Urinary bladder (tissue), 3 donors: ENCODE measurements at regions not wholly inside any gene's neighbourhood (a gene's known extent, or its start where the extent isn't known, plus 50 kb on each side); places are given as distances from the start of the nearest gene placed in this dataset.

ENCODE experiments used
- DNase-seq: peaks from one replicate; pipeline ENCODE4 v3.0.0-alpha.2; 2015; ENCODE audit errors: extremely low spot score
- H3K27ac ChIP-seq: one replicate; pipeline ENCODE4 v1.5.1; 2013; ENCODE audit warnings: low read depth, mild to moderate bottlenecking, moderate library complexity
- H3K36me3 ChIP-seq: one replicate; pipeline ENCODE4 v1.6.1; 2013; ENCODE audit warnings: mild to moderate bottlenecking, moderate library complexity; ENCODE audit not compliant: insufficient read depth
- H3K4me1 ChIP-seq: one replicate; pipeline ENCODE4 v1.6.1; 2013; ENCODE audit warnings: mild to moderate bottlenecking, moderate library complexity; ENCODE audit not compliant: insufficient read depth
- H3K4me3 ChIP-seq: one replicate; pipeline ENCODE4 v1.5.1; 2013; ENCODE audit warnings: low read depth, low read length
- WGBS: extraction: QIAGEN DNeasy Blood & Tissue Kit; methylation state at CpG from one replicate; pipeline ENCODE4 v1.1.7; 2013; 5-methylcytosine and 5-hydroxymethylcytosine counted together
- donor health status: healthy with polysubstance abuse.
- donor health status: healthy.

DNA sequence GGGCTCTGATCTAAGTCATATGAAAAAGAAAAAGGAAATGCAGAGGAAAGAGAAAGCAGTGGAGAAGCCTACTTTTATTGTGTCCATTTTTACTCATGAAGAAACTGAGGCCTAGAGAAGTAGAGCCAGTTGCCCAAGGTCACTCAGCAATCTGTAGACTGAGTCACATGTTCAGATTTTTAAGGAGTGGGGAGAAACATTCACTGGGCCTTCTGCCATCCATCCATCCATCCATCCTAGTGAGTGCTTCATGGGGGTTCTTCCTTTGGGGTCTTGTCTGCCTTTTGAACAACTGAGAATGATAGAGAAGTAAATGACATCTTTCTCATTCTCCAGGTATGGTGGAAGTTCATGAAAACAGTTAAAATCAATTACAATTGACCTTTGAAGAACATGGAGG, 233.6 kb upstream of the SRRM4 start:
- no peak overlapping the region for H3K4me3 ChIP-seq

DNA sequence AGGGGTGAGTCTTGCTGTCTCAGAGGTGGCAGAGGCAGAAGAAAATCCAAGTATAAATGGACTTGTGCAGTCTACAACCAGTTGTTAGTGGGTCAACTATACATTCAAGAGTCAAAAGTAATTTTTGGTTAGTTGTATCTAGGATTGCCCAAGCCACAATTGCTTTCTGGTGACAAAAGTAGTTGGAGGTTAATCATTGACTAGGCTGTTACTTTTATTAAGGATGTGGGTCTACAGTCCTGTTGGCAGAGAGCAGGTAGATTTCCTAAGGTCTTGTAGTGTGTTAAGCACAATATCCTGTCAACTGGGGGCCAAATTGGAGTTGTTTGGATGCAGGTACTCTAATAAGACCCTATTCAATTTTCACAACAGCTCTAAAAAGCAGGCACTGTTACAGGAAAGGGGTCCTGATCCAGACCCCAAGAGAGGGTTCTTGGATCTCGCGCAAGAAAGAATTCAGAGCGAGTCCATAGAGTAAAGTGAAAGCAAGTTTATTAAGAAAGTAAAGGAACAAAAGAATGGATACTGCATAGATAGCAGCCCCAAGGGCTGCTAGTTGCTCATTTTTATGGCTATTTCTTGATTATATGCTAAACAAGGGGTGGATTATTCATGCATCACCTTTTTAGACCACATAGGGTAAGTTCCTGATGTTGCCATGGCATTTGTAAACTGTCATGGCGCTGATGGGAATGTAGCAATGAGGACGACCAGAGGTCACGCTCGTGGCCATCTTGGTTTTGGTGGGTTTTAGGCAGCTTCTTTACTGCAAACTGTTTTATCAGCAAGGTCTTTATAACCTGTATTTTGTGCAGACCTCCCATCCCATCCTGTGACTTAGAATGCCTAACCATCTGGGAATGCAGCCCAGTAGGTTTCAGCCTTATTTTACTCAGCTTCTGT, 232.6 kb upstream of the SRRM4 start:
- no peak for DNase-seq
- H3K36me3 ChIP-seq, result no peaks in the 10 kb centered on the region
- WGBS, result 90% methylated on average over 7 of the region's 7 CpGs
- H3K27ac ChIP-seq, result no peak overlapping the region
- no peak overlapping the region for H3K4me3 ChIP-seq
- H3K4me1 ChIP-seq, result no peaks in the 10 kb centered on the region

More for the DNA sequence above, 233.6 kb upstream of the SRRM4 start:
- Histone ChIP-seq H3K4me1 (no peaks in the 10 kb centered on the region), H3K36me3 (no peaks in the 10 kb centered on the region), H3K27ac (no peak overlapping the region)
- no peak for DNase-seq

DNA sequence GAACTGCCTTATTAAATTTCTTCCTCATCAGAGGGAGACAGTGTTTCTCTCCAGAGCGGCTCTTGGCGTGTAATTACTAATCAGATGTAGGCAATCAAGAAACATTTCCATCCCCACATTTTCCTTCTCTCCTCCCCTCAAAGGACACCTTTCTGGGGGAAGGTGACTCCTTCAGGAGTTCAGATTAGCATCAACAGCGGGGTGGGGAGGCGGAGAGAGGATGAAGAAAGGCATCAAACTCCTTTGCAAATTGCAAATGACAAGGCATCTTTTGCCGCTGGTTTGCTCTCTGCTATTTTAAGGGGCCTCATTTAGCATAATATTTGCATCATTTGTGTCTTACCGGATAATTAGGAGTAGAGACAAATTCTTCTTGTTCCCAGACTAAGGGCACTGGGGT, 231.7 kb upstream of the SRRM4 start:
- Histone ChIP-seq H3K27ac (no peak overlapping the region), H3K4me3 (no peak overlapping the region), H3K36me3 (no peaks in the 10 kb centered on the region), H3K4me1 (no peaks in the 10 kb centered on the region)
- no peak for DNase-seq
- 70% methylated on average over 6 of the region's 6 CpGs for WGBS

- H3K4me3 ChIP-seq, result no peak overlapping the region
- DNase-seq, result no peak
- H3K27ac ChIP-seq, result no peak overlapping the region
- no peaks in the 10 kb centered on the region for H3K36me3 ChIP-seq
- WGBS, result 70% methylated on average over 2 of the region's 2 CpGs
- H3K4me1 ChIP-seq, result no peaks in the 10 kb centered on the region
These were observed 230.7 kb upstream of the SRRM4 start for GRCh38 chr12:118750666-118751065.

GRCh38 chr12:118751355-118751754, 230.0 kb upstream of the SRRM4 start:
- no peaks in the 10 kb centered on the region for H3K36me3 ChIP-seq
- DNase-seq, result no peak
- no peaks in the 10 kb centered on the region for H3K4me1 ChIP-seq
- no peak overlapping the region for H3K27ac ChIP-seq
- WGBS, result 93% methylated on average over 1 of the region's 1 CpG
- H3K4me3 ChIP-seq, result no peak overlapping the region

- Histone ChIP-seq H3K27ac (no peak overlapping the region), H3K36me3 (no peaks in the 10 kb centered on the region), H3K4me1 (no peaks in the 10 kb centered on the region), H3K4me3 (no peak overlapping the region)
- whole genome bisulfite sequencing, result 82% methylated on average over 1 of the region's 1 CpG
- no peak for DNase-seq
These were observed 220.7 kb upstream of the SRRM4 start for GRCh38 chr12:118760623-118761022.

DNA sequence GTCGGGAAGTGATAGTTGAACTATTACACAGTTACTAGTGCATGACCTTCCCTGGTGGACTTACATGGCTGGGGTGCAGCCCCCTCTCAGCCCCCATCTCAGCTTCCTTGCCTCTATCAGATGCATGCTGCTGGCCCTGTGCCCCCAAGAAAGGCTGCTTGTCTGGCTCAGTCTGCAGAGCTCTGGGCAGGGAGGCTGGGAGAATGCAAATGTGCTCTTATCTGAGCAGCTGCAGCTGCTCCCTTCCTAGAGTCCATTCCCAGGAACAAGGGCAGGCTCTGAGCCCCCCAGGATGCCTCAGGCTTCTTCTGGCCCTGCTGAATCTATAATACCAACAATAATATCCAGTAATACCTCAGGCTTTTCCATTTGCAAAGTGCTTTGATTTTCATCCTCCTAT, 218.1 kb upstream of the SRRM4 start:
- Histone ChIP-seq H3K4me3 (no peak overlapping the region), H3K36me3 (no peaks in the 10 kb centered on the region), H3K4me1 (no peaks in the 10 kb centered on the region), H3K27ac (no peak overlapping the region)
- WGBS, result 71% methylated on average over 1 of the region's 1 CpG
- no peak for DNase-seq

DNA sequence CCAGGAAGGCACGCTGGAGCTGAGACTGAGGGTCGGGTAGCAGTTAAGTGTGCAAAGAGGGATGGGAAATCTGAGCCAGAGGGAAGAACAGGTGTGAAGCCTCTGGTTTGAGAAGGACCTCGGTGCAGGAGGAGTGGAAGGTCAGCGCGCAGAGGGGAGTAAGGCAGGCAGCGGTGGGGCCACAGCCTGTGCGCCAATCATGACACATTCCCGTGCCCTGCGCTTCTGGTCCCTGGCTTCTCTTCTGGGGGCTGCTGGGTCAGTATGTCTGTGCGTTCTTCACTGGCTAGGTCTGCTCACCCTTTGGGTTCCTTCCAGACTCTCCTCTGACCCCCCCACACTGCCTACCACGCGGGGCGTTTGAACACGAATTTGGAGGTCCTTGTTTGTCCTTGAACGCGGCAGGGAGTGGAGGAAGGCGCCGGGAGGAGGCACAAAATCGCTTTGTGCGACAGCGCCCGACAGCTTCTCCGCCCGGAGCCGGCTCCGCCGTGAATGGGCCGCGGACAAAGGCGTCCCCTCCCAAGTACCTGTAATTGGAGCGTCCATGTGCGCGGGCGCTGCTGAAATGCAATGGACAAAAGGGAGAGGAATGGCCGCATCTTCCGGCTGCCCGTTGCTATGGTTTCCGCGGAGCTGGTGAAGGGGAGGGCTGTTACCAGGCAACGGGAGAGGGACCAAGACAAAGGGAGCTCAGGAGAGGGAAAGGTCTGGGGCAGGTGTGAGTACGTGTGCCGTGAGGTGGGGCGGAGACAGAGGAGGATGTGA, 207.2 kb upstream of the SRRM4 start:
- 6% methylated on average over 43 of the region's 43 CpGs for WGBS
- peak; percentile 23 for DNase-seq
- no peak overlapping the region for H3K4me3 ChIP-seq
- no peak overlapping the region for H3K27ac ChIP-seq
- no peaks in the 10 kb centered on the region for H3K36me3 ChIP-seq
- no peaks in the 10 kb centered on the region for H3K4me1 ChIP-seq

DNA sequence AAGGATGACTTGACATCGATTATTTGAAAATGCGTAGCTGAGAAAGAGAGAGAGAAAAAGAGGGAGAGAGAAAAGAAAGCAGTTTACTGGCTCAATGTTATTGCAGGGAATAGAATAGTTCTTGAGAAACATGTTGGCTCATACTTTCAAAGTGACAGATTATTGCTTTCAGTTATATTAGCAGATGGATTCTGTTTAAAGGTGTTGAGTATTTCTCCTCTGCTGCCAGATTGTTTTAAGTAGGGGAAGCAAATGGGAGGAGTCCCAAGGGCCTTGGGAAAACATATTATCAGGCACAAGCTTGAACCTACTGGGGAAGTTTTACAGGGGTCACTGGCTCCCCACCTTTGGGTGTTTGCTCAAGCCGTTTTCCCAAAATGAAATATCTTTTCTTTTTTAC, 203.8 kb upstream of the SRRM4 start:
- H3K36me3 ChIP-seq, result no peaks in the 10 kb centered on the region
- no peak for DNase-seq
- no peak overlapping the region for H3K27ac ChIP-seq
- no peaks in the 10 kb centered on the region for H3K4me1 ChIP-seq
- WGBS, result 77% methylated on average over 3 of the region's 3 CpGs
- no peak overlapping the region for H3K4me3 ChIP-seq

- 66% methylated on average over 2 of the region's 2 CpGs for WGBS
- H3K27ac ChIP-seq, result no peak overlapping the region
- no peaks in the 10 kb centered on the region for H3K36me3 ChIP-seq
- no peaks in the 10 kb centered on the region for H3K4me1 ChIP-seq
- H3K4me3 ChIP-seq, result no peak overlapping the region
- no peak for DNase-seq
These were observed 203.3 kb upstream of the SRRM4 start for GRCh38 chr12:118778077-118778476.

- Histone ChIP-seq H3K27ac (no peak overlapping the region), H3K36me3 (no peaks in the 10 kb centered on the region), H3K4me1 (no peaks in the 10 kb centered on the region), H3K4me3 (no peak overlapping the region)
- no peak for DNase-seq
- WGBS, result 46% methylated on average over 7 of the region's 7 CpGs
These were observed 200.4 kb upstream of the SRRM4 start for GRCh38 chr12:118780939-118781338.

DNA sequence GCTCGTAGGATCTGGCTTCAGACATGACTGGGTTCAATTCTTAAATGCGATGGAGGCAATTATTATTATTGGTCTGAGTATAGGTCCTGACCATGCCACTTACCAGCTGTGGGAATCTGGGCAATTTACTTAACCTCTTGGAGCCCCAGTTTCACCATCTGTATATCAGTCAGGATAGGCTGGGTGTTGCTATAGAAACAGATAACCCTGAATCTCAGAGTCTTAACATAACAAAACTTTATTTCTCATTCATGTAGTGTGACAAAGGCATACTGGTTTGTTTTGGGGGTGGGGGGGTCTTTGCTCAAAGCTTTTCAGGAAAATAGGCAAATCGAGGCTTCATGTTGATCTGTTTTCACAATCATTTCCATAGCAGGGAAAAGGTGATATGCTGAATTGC, 199.6 kb upstream of the SRRM4 start:
- no peak overlapping the region for H3K4me3 ChIP-seq
- H3K36me3 ChIP-seq, result no peaks in the 10 kb centered on the region
- no peak overlapping the region for H3K27ac ChIP-seq
- DNase-seq, result no peak
- H3K4me1 ChIP-seq, result no peaks in the 10 kb centered on the region
- 69% methylated on average over 3 of the region's 3 CpGs for WGBS

DNA sequence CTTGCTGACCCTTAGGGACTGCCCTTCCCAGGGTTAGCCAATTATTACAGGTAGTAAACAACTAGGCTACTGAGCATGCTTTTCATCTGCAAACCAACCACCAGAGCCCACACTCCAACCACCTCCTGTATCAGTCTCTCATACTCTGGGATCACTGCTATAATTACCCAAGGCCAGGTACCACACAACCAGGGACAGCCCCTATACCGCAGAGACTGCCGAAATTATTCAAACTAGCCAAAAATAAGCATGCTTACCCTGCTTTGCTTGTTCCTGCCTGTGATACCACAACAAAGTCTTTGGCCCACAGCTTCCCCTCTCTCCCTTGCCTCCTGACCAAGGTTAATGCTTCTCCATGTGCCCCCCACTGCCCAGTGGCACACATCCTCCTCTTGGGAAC, 197.6 kb upstream of the SRRM4 start:
- Histone ChIP-seq H3K4me3 (no peak overlapping the region), H3K27ac (no peak overlapping the region), H3K36me3 (no peaks in the 10 kb centered on the region), H3K4me1 (no peaks in the 10 kb centered on the region)
- WGBS, result 85% methylated on average over 2 of the region's 2 CpGs
- DNase-seq, result no peak

GRCh38 chr12:118790578-118790977, 190.8 kb upstream of the SRRM4 start:
- H3K36me3 ChIP-seq, result no peaks in the 10 kb centered on the region
- no peaks in the 10 kb centered on the region for H3K4me1 ChIP-seq
- no peak for DNase-seq
- H3K27ac ChIP-seq, result no peak overlapping the region
- no peak overlapping the region for H3K4me3 ChIP-seq
- WGBS, result 81% methylated on average over 1 of the region's 1 CpG
